HG03439 (cell line): ENCODE measurements at regions not wholly inside any gene's neighbourhood (a gene's known extent, or its start where the extent isn't known, plus 50 kb on each side); places are given as distances from the start of the nearest gene placed in this dataset.
"Not testable (repeated sequence)": the region's sequence is repeated elsewhere in the genome, so short reads cannot be mapped to it uniquely, and the experiment has no call there.

Experiments used
- ATAC-seq: cut with Tn5 transposase; IDR thresholded peaks from one replicate; pipeline ENCODE4 v1.9.1; 2021; ENCODE audit warnings: mild to moderate bottlenecking, moderate library complexity; ENCODE audit not compliant: unreplicated experiment

GRCh38 chr3:5929027-5929426, 741.5 kb downstream of the EDEM1 start:
- ATAC-seq: no peak

GRCh38 chr3:5944061-5944460, 756.6 kb downstream of the EDEM1 start:
- ATAC-seq: not testable (repeated sequence)

DNA sequence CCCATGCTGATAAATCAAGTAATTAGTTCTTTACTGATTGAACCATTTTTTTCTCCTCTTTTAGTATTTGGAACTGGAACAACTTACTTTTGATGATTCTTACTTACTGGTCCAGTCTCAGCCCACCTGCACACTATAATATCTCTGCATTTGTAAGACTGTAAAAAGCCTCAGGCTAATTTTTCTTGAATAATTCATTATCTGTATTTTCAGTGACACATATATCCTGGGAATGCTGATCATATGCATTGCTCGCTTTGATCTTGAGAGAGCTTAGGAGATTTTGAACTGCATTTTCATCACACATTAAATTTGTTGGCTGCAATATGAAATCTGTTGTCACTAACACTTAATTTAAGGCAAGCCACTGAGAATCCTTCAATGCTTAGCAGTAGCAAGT, 760.6 kb downstream of the EDEM1 start:
- no peak for ATAC-seq

DNA sequence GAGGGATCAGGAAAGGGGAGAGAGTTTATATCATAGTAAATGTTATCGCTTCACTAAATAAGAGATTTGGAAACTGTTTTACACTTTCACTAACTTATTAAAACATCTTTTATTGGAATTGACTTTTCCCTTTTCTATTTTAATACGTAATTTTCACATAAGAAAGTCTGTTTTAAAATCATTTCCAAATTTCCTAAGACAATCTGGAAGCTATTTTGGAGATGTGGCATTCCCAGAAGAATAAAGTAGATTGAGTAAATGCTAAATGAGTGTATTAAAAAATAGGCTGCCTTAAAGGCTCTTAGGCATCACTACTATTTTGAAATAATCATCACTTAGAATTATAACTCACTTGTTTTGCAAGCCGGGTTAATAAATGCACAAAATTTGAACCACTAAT, 763.5 kb downstream of the EDEM1 start:
- no peak for ATAC-seq

DNA sequence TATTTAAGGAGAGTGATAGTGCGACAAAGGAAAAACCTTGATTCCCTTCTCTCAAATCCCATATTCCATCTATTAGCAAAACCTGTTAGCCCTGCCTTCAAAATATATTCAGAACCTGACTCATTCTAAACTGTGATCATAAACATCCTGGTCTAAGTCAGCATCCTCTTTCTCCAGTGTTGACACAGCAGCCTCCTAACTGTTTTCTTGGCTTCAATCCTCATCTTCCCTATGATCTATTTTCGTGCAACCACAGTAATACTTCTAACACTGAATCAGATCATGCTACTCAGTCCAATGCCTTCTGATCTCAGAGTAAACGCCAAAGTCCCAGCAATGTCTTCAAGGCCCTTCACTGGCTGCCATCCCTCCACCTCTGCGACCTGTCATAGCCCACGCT, 785.1 kb downstream of the EDEM1 start:
- no peak for ATAC-seq

DNA sequence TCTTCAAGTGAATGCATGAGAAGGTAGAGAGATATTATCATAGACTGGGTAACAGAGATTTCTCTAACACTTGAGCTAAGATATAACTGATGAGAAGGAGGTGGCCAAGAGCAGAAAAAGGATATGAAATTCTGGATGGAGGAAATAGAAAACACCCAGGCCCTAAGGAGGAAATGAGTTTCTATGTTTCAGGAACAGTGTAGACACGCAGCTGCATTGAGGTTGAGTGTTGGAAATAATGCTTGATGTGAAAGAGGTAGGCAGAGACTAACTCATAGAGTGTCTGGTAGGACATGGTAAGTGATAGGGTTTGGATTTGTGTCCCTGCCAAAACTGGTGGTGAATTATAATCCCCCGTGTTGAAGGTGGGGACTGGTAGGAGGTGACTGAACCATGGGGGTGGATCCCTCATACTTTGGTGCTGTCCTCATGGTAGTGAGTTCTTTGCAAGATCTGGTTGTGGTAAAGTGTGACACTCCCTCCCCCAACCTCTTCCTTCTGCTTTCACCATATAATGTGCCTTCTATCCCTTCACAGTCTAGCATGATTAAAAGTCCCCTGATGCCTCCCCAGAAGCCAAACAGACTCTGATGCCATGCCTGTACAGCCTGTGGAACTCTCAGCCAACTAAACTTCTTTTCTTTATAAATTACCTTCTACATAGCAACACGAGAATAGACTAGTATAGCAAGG, 787.3 kb downstream of the EDEM1 start:
- ATAC-seq: no peak

DNA sequence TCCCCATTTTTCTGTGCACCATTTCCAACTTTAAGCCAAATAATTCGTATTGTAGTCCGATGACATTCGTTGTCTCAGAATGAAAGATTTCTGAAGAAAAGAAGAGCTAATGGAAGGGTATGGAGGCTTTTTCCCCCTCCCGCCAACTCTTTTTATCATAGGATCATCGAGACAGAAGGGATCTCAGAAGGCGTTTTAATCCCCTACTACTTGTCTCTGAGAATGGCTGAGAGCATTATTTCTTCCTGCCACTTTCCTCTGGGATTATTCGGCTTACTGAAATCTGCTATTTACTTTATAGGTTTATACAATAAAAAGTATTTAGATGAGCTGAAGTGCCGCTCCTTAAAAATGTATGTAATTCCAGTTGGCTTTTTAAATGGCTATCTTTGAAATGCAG, 789.8 kb downstream of the EDEM1 start:
- no peak for ATAC-seq

GRCh38 chr3:5980475-5980874, 793.0 kb downstream of the EDEM1 start:
- ATAC-seq: no peak

- no peak for ATAC-seq
These were observed 807.1 kb downstream of the EDEM1 start for GRCh38 chr3:5994651-5995050.

- no peak for ATAC-seq
These were observed 830.9 kb downstream of the EDEM1 start for GRCh38 chr3:6018456-6018855.

DNA sequence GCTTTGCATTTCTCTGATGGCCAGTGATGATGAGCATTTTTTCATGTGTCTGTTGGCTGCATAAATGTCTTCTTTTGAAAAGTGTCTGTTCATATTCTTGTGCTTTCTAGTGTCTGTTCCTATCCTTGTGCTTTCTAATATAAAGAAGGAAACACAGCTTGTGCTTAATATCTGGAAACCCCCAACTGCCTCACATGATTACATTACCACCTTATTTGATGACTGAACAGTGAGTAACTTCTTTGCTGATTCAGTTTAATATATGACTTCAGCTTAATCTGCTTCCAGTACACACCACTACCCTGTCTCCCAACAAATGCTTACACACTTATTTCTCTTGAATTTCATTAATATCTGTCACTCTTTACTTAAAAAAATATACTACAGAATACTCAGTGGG, 835.1 kb downstream of the EDEM1 start:
- ATAC-seq: no peak

DNA sequence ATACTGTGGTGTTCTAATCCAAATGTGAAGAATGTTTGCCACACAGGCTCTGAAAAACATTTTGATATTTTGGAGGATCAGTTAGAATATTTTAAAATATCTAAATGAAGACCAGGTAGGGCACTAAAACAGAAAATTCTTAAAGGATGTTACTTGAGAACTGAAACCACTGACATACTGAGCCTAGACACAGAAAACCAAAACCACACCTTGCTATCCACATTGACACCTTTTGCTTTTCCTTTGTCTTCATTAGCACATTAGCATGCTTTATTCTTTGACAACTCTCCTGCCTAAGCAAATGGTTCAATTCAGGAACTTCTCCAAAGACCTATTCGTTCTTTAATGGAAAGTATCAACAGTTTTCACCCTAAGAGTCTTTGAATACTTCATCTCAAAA, 835.9 kb upstream of the GRM7 start:
- no peak for ATAC-seq

GRCh38 chr3:6030648-6031047, 830.3 kb upstream of the GRM7 start:
- not testable (repeated sequence) for ATAC-seq

GRCh38 chr3:6035626-6036025, 825.3 kb upstream of the GRM7 start:
- no peak for ATAC-seq

GRCh38 chr3:6039971-6040370, 820.9 kb upstream of the GRM7 start:
- ATAC-seq: no peak

DNA sequence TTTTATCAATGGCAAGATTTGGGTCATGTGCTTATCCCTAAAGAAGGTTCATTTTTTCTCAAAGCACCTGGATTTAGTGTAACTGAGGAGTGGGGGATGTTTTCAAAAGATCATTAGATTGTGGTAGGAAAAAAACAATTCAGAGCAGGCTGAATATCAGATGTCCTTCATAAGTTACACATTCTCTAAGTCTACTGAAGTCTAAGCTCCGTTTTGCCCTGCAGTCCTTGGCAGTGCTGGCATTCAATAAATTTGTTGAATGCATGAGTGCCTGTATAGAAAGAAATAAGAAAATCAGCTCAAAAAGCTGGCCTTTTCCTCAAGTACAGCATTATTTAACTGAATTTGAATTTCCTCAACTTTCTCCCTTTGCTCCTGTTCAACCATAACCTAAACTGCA, 819.0 kb upstream of the GRM7 start:
- ATAC-seq: no peak

DNA sequence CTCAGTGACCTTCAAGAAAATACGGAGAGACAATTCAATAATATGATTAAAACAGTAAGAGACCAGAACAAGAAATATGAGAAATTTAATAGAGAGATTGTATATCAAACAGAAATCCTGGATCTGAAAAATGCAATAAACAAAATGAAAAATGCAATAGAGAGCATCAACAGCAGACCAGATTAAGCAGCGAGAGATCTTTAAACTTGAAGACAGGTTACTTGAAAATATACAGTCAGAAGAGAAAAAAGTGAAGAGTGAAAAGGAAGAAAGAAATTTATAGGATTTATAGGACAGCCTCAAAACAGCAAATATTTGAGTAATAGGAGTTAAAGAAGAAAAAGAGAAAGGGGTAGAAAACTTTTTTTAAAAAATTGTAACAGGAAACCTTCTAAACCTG, 813.9 kb upstream of the GRM7 start:
- ATAC-seq: no peak

DNA sequence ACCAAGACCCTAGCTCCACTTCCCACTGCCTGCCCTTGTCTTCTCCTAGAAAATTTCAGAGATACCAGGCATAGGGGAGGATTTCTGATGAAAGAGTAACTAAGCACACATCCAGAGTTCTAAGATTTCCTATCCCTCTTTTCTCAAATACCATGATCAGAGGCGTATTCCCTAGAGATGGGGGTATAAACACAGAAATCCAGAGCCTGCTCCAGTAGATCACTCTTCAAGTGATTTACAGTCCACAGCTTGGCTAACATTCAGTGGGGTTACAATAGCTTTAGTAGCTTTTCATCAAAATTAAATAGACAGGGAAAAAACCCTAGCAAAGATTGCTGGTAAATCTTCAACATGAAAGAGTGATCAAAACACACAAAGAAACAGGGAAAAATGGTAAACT, 800.7 kb upstream of the GRM7 start:
- no peak for ATAC-seq

DNA sequence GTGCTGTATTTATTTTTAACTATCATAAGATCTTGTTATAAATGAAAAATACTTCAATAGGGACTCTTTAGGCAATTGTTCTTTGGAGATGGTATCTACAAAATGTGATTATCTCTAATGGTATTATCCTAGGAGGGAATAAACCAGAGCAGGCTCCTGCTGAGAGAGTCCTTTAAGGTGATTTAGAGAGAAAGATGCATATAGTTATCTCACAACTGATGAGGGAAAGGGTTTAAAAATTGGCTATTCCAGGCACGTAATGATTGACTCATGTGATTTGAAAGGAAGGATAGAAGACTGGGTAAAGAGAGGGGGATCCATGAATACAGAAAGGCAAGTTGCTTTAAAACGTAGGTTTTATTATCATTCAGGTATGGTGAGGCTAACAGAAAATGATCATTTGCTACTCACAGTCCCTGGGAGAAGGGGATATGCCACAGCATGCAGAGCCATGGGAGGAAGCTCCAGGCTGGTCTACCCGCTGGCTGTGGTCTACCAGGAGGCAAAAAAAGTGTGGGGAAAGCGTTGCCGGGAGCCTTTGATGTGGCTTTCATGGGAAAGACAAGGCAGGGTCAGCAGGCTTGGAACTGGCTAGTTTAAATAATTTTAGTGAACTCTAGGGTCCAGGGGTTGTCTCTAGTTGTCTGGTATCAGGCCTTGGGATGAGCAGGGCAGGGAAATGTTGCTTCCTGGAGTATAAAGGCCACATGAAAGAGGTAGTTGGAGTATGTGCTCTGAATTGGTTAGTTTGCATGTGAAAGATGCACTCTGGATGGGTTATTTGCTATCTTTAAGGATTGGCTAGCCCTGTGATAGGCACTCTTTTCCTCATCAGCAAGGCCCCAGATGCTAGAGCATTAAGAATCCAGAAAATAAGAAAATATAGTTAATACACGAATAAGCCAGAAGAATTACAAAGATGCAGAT, 798.4 kb upstream of the GRM7 start:
- ATAC-seq: no peak

GRCh38 chr3:6066397-6066796, 794.5 kb upstream of the GRM7 start:
- no peak for ATAC-seq

DNA sequence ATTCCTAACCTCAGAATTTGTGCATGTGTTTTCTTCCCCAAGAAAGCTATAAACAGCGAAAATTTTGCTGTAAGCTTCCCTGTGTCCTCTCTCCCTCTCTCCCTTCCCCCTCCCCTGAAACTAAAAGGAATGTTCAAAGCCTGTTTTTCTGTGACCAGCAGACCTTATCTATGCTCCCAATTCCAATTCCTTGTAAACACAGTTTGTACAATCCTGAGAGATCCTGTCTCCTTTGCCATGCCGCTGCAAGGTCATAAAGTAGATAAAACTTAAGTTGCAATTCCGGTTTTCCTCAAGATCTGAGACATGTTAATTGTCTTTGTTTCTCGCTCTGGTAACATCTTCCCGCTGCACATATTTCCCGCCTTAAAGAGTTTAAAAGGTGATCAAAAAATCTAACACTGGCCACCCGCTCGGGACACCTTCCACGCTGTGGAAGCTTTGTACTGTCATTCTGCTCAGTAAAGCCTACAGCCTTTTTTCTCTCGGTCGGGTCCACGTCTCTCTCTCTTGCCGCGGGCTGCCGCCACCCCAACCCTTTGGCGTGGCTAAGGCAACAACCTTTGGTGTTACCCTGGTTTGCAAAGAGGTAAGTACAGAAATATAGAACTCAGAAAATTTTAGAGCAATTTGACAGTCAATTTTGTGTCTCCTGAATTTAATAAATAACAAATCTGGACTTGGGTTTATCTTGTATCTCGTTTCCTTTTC, 793.9 kb upstream of the GRM7 start:
- ATAC-seq: not testable (repeated sequence)

DNA sequence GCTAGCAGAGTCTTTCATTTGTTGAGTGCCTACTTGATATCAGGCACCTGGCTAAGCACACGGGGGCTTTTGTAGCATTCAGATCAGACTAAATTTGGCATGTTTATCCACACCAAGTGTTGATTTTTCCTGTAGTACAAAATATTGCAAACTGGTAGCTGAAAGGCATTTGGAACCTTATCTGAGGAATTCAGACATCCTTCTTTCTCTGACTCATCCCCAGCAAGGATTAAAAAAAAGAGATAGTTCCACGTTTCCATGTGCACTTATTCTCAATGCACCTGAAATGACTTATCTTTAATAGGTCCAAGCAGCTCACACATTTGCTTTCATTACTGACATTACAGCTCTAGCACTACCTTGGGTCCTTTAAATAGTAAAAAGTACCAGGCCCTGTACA, 786.0 kb upstream of the GRM7 start:
- no peak for ATAC-seq
